ENCODE measurements at regions not wholly inside any gene's neighbourhood (a gene's known extent, or its start where the extent isn't known, plus 50 kb on each side); places are given as distances from the start of the nearest gene placed in this dataset.

DNA sequence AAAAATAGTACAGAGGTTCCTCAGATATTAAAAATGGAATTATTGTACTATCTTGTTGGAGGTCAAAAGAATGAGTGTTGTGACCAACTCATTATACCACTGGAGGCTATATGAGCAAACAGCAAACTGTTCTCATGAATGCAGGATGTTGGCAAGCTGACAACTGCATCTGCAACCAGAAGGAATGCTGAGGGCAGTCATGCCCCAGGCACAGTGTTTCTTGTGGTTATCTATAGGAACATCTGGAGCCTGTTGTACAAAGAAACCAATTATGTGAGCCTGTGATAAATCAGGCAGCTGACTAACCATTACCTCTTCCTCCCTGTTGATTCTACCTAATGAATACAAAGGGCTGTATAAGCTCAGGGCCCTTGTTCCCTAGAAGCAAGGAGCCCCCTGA is 2057.1 kb downstream of the TP53TG3F start:
- no peak for DNase-seq

GRCh38 chr16:35516971-35517370 is 2057.6 kb downstream of the TP53TG3F start:
- no peak for DNase-seq

- DNase-seq: no peak
Measured at GRCh38 chr16:35523991-35524390, 2064.6 kb downstream of the TP53TG3F start.

DNA sequence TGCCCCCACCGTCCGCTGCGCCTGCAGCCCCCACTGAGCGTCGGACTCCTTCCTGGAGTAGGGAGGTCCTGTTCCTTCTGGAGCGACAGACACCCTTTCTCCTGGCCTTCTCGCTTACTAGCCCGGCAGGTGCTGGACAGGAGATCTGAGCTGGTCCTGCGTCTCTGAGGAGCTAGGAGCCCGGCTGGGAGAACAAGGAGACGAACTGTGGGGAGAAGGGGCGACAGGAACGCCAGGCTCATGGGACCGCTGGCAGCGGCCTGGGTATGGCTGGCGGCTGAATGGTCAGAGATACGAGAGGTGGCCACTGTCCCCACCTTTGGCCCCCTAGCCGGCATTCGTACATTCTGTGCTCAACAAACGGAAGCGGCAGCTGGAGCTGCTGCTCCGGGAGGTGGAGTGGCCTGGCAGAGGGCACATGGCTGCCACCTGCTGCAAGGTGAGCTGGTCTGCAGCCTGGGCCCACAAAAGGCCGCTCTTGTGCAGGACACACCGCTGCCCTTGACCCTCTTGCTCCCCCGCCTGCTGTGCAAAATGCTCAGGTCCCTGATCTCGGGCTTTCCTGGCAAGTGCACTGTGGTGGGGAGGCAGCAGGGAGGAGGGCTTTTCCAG is 2066.7 kb downstream of the TP53TG3F start:
- DNase-seq: no peak

GRCh38 chr16:35532576-35532975 is 2073.2 kb downstream of the TP53TG3F start:
- DNase-seq: no peak

- DNase-seq: no peak
Measured at GRCh38 chr16:35533683-35534082, 2074.3 kb downstream of the TP53TG3F start.

DNA sequence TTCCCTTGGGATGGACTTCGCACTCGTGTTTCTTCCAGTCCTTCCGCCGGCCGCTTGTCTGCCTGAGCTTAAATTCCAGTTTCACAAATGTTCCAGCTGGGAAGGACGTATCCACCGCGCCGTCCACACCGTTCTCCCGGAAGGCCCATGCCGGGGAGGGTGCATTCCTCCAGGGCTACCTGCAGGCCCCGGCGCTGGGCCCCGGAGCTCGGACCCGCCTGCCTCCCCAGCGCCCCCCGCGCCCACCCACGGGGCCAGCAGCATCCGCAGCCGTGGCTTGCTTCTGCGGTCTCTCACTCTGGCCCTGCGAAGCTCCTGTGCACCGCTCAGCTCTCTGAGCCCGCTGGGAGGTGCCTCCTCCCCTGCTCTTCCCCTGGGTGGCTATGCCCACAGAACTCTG is 2084.1 kb downstream of the TP53TG3F start:
- no peak for DNase-seq

DNA sequence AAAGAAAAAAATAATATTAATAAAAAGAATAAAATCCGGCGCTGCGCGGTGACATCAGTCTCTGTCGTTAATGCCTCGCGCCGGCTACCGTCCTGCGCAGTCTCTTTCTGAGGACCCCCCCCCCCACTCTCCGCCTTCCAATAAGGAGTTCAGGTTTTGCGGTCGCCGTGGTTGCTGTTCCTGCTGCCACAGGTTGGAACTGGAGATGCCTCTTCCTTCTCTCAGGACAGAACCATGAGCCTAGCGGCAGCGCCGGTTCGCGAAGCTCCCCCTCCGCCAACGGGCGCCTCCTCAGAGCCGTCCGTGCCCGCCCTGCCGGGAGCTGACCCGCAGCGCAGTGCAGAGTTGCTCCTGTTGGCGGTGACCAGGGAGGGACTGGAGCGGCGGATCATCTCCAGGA is 2093.4 kb downstream of the TP53TG3F start:
- DNase-seq: no peak

DNA sequence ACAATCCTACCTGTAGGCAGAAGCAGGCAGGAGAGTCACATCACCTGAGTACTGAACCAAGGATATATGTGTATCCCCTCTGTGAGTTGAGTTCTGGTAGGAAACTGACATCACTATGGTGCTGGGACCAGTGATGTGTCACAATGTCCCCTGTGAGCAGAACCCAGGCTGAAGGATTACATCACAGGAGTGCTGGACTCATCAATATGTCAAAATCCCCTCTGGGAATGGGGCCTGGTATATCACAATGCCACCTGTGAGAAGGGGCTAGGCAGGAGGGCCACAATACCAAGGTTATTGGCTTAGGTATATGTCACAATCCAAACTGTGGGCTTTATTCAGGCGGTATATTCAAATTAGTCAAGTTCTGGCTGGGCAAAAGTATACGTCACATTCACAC is 2098.3 kb downstream of the TP53TG3F start:
- no peak for DNase-seq

GRCh38 chr16:35559911-35560636 is 2100.7 kb downstream of the TP53TG3F start:
- no peak for DNase-seq

GRCh38 chr16:35560637-35560984 is 2101.2 kb downstream of the TP53TG3F start:
- no peak for DNase-seq

DNA sequence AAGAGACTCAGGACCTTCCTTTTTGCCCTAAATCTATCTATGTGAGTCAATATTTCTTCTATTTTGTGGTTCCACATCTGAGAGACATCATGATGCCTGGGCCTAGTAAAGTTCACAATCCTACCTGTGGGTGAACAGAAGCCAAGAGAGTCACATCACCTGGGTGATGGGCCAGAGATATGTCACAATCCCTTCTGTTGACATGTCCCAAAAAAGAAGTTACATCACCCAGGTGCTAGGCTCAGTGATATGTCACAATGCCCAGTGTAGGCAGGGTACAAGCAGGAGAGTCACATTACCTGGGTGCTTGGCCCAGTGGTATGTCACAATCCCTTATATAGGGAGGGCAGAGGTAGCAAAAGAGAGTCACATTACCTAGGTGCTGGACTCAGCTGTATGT is 2101.9 kb downstream of the TP53TG3F start:
- DNase-seq: no peak

GRCh38 chr16:35562471-35562870 is 2103.1 kb downstream of the TP53TG3F start:
- no peak for DNase-seq

GRCh38 chr16:35562919-35563318 is 2103.5 kb downstream of the TP53TG3F start:
- no peak for DNase-seq

DNA sequence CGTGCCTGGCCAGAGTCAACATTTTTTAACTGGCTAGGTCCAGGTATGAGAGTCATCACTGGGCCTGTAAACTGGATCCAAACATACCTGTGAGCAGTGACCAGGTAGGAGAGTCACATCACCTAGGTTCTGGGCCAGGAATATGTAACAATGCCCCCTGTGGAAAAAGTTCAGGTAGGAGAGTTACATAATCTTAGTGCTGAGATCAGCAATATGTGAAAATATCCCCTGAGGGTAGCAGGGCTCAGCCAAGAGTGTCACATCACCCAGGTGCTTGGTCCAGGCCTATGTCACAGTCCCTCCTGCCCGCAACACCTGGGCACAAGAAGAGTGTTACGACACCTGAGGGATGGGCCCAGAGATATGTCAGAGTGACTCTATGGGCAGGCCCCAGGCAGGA is 2104.7 kb downstream of the TP53TG3F start:
- DNase-seq: no peak

- DNase-seq: no peak
Measured at GRCh38 chr16:35564889-35565288, 2105.5 kb downstream of the TP53TG3F start.

DNA sequence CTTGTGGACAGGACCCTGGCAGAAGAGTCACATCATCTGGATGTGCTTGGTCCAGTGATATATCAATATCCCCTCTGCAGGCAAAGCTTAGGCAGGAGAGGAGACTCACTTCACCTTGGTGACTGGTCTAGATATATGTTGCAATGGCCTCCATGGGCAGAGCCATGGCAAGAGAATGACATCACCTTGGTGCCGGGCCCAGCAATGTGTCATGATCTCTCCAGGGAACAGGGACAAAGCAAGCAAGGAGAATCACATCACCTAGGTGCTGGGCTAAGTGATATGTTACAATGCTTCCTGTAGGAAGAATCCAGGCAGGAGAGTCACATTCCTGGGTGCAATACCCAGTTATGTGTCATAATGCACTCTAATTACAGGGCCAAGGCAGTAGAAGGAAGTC is 2106.2 kb downstream of the TP53TG3F start:
- no peak for DNase-seq

DNA sequence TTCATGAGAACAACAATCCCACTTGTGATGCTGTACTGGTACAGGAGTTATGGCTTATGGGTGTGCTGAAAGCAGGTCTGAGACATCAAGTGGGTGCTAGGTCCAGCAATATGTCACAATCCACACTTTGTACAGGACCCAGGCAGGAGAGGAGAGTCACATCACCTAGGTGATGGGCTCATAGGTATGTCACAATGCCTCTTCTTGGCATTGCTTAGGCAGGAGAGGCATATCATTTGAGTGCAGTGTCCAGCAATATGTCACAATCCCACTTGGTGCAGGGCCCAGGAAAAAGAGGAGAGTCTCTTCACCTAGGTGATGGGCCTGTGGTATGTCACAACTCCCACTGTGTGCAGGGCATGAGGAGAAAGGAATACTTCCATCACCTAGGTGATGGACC is 2110.0 kb downstream of the TP53TG3F start:
- no peak for DNase-seq

- no peak for DNase-seq
Measured at GRCh38 chr16:35570946-35571345, 2111.5 kb downstream of the TP53TG3F start.

GRCh38 chr16:35572186-35572585 is 2112.8 kb downstream of the TP53TG3F start:
- no peak for DNase-seq

DNA sequence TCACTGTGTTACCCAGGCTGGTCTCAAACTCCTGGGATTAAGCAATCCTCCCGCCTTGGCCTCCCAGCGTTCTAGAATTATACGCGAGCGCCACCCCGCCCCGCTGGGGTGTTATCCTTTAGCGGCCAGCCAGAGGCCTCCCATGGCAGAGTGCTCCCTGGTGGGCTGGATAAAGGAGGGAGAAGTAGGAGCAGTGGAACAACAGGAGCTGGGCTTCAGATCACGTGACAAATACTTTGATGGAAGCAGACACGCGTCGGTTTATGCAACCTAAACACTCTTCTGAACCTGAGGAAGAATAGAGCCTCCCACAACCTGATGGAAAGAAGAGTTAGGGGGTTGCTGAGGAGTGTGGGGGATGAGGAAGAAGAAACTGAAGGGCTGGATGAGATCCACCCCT is 2114.0 kb downstream of the TP53TG3F start:
- DNase-seq: no peak

- DNase-seq: no peak
Measured at GRCh38 chr16:35574011-35574410, 2114.6 kb downstream of the TP53TG3F start.

DNA sequence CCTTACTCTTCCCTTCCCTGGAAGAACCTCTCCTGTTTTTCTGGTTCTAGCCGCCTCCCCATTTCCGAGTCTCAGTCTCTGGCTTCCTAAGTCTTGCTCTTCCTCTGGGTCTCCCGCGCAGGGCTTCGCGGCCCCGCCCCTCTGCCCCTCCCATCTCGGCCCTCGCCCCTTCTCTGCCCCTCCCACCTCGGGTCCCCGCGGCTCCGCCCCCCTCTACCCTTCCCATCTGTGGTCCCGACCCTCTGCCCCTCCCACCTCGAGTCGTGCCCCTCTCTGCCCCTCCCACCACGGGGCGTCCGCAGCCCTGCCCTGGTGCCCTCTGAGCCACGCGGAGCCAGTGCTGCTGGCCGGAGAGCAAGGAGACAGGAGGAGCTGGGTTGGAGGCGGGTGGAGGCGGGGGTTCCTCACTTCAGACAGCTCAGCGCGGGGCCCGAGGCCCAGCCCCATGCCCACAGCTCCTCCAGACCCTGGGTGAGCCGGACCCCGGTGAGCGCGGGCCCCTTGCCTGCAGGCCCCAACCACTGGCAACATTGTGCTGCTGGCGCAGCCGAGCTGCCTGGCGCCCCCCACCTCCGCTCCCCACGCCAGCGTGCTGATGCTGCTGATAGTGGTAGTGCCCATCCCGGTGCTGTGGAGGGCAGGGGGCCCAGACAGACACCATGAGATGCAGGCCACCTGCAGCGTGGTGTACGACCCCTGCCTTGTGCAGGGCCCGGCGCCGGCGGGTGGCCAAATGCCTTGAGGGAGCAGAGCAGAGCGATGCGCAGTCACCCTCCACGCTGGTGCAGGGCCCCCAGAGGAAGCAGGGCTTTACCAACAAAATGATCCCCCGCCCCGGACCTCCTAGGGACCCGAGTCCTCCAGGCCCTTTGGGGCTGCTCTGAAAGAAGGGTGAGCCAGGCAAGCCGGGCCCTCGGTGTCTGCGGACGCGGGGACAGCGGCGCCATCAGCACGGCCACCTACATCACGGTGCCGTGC is 2115.3 kb downstream of the TP53TG3F start:
- DNase-seq: no peak

GRCh38 chr16:35575432-35575821 is 2116.0 kb downstream of the TP53TG3F start:
- DNase-seq: no peak
